ENCODE measurements at regions not wholly inside any gene's neighbourhood (a gene's known extent, or its start where the extent isn't known, plus 50 kb on each side); places are given as distances from the start of the nearest gene placed in this dataset.

DNA sequence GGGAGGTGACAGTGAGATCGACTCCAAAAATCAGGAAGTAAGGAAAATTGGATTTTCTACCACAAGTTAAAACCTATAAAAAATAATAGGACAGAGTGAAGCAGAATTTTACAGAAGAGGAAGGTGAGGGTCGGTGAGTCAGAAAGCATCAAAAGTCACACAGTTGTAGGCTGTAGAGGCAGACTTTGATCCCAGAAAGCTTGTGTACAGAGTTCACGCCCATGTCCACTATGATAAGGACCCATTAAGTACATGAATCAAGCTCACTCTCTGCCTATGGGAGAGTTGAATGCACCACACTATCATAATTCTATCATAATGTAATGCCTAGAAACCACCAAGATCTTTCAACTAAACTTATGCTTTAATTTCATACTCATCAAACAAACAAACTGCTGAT is 291.2 kb downstream of the PRELID2 start:
- no peak overlapping the region for H3K4me3 ChIP-seq

DNA sequence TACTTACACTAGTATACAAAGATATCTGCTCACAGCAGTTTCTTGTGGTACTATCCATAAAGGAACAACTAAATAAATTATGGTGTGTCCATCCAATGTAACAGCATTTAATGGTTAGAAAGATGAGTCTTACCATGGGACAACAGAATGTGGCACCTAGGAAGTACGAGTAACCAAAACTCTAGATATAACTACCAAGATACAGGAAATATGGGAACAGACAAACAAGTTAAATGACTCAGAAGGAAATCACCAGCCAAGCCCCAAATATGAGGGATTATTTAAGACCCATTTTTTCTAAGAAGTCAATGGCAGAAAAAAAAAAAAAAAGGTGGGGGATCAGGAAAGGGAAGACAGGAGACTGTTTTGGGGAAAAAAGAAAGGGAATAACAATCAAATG is 294.8 kb downstream of the PRELID2 start:
- H3K36me3 ChIP-seq = no peaks in the 10 kb centered on the region
- no peak for DNase-seq (ENCODE audit: low read depth in 1 of 2, low spot score in 1 of 2)
- no peaks in the 10 kb centered on the region for H3K27me3 ChIP-seq
- H3K4me3 ChIP-seq = no peak overlapping the region
- TF ChIP-seq, protein P1, sequence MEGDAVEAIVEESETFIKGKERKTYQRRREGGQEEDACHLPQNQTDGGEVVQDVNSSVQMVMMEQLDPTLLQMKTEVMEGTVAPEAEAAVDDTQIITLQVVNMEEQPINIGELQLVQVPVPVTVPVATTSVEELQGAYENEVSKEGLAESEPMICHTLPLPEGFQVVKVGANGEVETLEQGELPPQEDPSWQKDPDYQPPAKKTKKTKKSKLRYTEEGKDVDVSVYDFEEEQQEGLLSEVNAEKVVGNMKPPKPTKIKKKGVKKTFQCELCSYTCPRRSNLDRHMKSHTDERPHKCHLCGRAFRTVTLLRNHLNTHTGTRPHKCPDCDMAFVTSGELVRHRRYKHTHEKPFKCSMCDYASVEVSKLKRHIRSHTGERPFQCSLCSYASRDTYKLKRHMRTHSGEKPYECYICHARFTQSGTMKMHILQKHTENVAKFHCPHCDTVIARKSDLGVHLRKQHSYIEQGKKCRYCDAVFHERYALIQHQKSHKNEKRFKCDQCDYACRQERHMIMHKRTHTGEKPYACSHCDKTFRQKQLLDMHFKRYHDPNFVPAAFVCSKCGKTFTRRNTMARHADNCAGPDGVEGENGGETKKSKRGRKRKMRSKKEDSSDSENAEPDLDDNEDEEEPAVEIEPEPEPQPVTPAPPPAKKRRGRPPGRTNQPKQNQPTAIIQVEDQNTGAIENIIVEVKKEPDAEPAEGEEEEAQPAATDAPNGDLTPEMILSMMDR (IDR thresholded peaks at IDR 0.05; ENCODE audit: low read depth, low read length) = no peak
- no peaks in the 10 kb centered on the region for H3K9me3 ChIP-seq (ENCODE audit: low read depth)
- H3K4me1 ChIP-seq (ENCODE audit: low read depth) = no peaks in the 10 kb centered on the region
- H3K27ac ChIP-seq = no peak overlapping the region

More for the DNA sequence above, 291.2 kb downstream of the PRELID2 start:
- no peaks in the 10 kb centered on the region for H3K27me3 ChIP-seq
- H3K27ac ChIP-seq = no peak overlapping the region
- H3K36me3 ChIP-seq = no peaks in the 10 kb centered on the region
- TF ChIP-seq, protein P1 (IDR thresholded peaks at IDR 0.05; ENCODE audit: low read depth, low read length) = no peak
- DNase-seq (ENCODE audit: low read depth in 1 of 2, low spot score in 1 of 2) = no peak
- no peaks in the 10 kb centered on the region for H3K4me1 ChIP-seq (ENCODE audit: low read depth)
- no peaks in the 10 kb centered on the region for H3K9me3 ChIP-seq (ENCODE audit: low read depth)

DNA sequence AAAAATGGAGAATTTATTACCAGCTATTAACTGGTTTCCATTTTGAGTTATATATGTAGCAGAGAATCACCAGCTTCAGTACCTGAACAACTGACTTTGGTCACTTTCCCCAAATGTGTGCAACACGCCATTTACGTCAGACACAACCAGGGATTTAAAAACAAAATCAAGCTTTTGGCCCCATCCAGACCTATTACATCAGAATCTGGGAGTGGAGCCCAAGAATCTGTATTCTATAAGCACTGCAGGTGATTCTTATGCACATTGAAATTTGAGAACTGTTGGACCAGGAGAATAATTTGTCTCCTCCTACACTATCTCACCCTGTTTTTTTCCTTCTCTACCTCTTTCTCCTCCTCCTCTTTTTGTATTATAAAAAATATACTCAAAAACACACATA is 295.9 kb downstream of the PRELID2 start:
- Histone ChIP-seq H3K36me3 (no peaks in the 10 kb centered on the region), H3K27ac (no peak overlapping the region), H3K4me1 (ENCODE audit: low read depth) (no peaks in the 10 kb centered on the region), H3K27me3 (no peaks in the 10 kb centered on the region), H3K9me3 (ENCODE audit: low read depth) (no peaks in the 10 kb centered on the region), H3K4me3 (no peak overlapping the region)
- TF ChIP-seq, protein P1 (IDR thresholded peaks at IDR 0.05; ENCODE audit: low read depth, low read length) = no peak
- DNase-seq (ENCODE audit: low read depth in 1 of 2, low spot score in 1 of 2) = no peak

DNA sequence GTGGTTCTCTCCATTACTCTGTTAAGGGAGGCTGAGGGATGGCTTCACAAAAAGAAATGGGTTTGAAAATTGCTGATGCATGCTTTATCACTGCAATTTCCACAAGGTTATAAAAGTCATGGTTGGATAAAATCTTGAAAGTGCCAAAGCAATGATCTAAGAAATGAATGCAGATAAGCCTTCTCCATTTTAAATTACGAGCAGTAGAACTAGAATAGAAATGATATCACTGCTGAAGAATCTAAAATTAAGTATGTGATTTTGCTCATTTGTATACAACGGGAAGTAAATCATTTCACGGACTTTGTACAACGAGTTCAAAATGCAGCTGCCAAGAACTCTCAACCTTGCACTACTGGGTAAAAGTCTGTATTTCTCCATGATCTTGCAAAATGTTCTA is 299.0 kb downstream of the PRELID2 start:
- H3K36me3 ChIP-seq = no peaks in the 10 kb centered on the region
- no peak for DNase-seq (ENCODE audit: low read depth in 1 of 2, low spot score in 1 of 2)

DNA sequence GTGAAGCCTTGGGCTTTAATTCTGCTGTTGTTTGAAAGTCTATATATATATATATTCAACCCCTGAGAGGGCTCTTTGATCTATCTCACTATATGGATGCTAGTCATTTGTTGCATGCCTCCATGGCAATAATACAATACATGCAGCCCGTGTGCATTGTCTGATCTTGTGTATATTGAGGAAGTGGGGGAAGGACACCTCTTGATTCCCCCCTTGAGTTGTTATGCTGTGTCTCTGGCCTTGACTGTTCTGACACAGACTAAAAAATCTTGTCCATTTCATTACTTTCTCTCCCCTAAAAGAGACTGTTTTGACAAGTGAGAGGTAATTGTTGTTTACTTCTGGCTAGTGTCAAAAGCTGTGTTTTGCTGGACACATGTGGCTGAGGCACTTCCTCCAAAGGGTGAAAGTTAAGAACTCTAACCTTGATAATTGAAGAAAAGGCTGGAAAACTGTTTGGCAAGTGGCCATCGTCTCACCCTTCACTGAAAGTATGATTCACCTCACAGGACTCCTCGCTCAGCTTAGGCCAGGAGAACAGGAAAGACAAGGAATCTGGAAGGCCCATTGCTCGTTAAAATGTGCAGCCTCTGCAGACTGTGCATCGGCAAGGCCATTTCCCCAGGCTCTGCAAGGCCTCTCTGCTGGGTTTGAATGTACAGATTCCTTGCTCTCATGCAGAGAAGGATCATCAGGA is 304.0 kb downstream of the PRELID2 start:
- H3K27ac ChIP-seq = no peak overlapping the region
- H3K9me3 ChIP-seq (ENCODE audit: low read depth) = no peaks in the 10 kb centered on the region
- TF ChIP-seq, protein P1 (IDR thresholded peaks at IDR 0.05; ENCODE audit: low read depth, low read length) = no peak
- H3K27me3 ChIP-seq = no peaks in the 10 kb centered on the region
- H3K36me3 ChIP-seq = no peaks in the 10 kb centered on the region
- H3K4me3 ChIP-seq = no peak overlapping the region
- no peaks in the 10 kb centered on the region for H3K4me1 ChIP-seq (ENCODE audit: low read depth)
- DNase-seq (ENCODE audit: low read depth in 1 of 2, low spot score in 1 of 2) = peak in 1 of 2 donors; percentile 84

More for the DNA sequence above, 299.0 kb downstream of the PRELID2 start:
- no peak overlapping the region for H3K4me3 ChIP-seq
- H3K27ac ChIP-seq = no peak overlapping the region
- no peaks in the 10 kb centered on the region for H3K27me3 ChIP-seq
- TF ChIP-seq, protein P1 (IDR thresholded peaks at IDR 0.05; ENCODE audit: low read depth, low read length) = no peak
- no peaks in the 10 kb centered on the region for H3K9me3 ChIP-seq (ENCODE audit: low read depth)
- no peaks in the 10 kb centered on the region for H3K4me1 ChIP-seq (ENCODE audit: low read depth)

Data from cardiac muscle cell (in vitro differentiated cells and primary cell).